H1 (cell line): ENCODE measurements at regions not wholly inside any gene's neighbourhood (a gene's known extent, or its start where the extent isn't known, plus 50 kb on each side); places are given as distances from the start of the nearest gene placed in this dataset.

ENCODE experiments used
- BACH1 ChIP-seq: IDR thresholded peaks from 2 replicates; pipeline ENCODE4 v1.6.1; 2012; ENCODE audit warnings: low read length, improper control_type of control experiment
- BRCA1 ChIP-seq: IDR thresholded peaks from 2 replicates; pipeline ENCODE4 v1.6.1; 2012; ENCODE audit warnings: low read depth, low read length, improper control_type of control experiment
- CHD2 ChIP-seq: IDR thresholded peaks from 2 replicates; pipeline ENCODE4 v1.6.1; 2012; ENCODE audit warnings: low read length, improper control_type of control experiment
- CHD7 ChIP-seq: fragments of 300-600 bp; sonication (generic); IDR thresholded peaks from 2 replicates; pipeline ENCODE4 v1.7.1; 2012; ENCODE audit warnings: low read length, moderate library complexity, mild to moderate bottlenecking, inconsistent platforms; ENCODE audit not compliant: insufficient replicate concordance
- GABPA ChIP-seq: IDR thresholded peaks from 2 replicates; pipeline ENCODE4 v1.6.1; 2011; ENCODE audit warnings: mild to moderate bottlenecking, low read length, moderate library complexity, borderline replicate concordance; ENCODE audit not compliant: insufficient read depth
- HDAC2 ChIP-seq, 2 experiments: fragments of 300-600 bp in 1 of 2; sonication (generic) in 1 of 2; IDR thresholded peaks; 2 replicates each; pipeline ENCODE4 v1.6.1; 2011 to 2012; ENCODE audit warnings: low read depth in 2 of 2, low read length in 2 of 2, mild to moderate bottlenecking in 2 of 2, moderate library complexity in 2 of 2, borderline replicate concordance in 1 of 2, inconsistent platforms in 1 of 2
- RBBP5 ChIP-seq: IDR thresholded peaks from 2 replicates; pipeline ENCODE4 v1.7.1; 2012; ENCODE audit warnings: low read depth, mild to moderate bottlenecking, inconsistent platforms, low read length, moderate library complexity, borderline replicate concordance
- SP2 ChIP-seq: IDR thresholded peaks from 2 replicates; pipeline ENCODE4 v1.6.1; 2012; ENCODE audit warnings: mild to moderate bottlenecking, low read length, inconsistent platforms
- TF ChIP-seq, protein P1 (sequence below), 3 experiments: IDR thresholded peaks; 1 replicate in 2 of 3; 2 replicates in 1 of 3; pipeline versions ENCODE4 v1.5.1 to v1.6.1; 2011; ENCODE audit warnings: low read length in 3 of 3, mild to moderate bottlenecking in 3 of 3, inconsistent platforms in 2 of 3, low read depth in 1 of 3, moderate library complexity in 1 of 3; ENCODE audit not compliant: insufficient read depth in 1 of 3; ENCODE audit errors: control extremely low read depth in 1 of 3

DNA sequence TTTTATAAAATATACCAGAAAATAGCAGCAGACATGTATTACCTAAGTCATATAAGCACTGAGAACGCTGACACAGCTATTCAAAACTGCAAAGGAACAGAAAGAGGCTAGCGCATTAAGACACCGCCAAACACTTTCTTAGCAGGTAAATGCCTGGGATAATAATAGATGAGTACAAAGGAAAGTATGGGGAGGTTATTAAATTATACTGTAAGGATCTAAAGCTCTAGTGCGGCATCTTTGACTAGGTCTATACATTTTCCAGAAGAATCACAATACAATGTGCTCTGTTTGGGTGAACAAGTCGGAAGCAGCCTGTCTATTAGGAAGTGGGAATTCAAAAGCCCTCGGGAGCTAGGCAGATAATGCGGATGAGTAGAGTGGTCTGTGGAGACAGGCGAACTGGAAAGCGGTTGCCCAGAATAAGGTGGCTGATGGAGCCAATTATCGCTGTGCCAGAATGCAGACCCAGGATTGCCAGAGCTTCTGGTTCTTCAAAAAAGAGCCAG, 443.6 kb upstream of the TENM3 start (continued):
- no peak for TF ChIP-seq SP2
- TF ChIP-seq GABPA, result no peak
- TF ChIP-seq CHD7, result no peak
- no peak for TF ChIP-seq HDAC2 (IDR thresholded peaks at IDR 0.05; ENCODE audit: borderline replicate concordance in 1 of 2, low read depth in 2 of 2, low read length in 2 of 2)
- no peak for TF ChIP-seq RBBP5
- TF ChIP-seq BRCA1, result no peak
- TF ChIP-seq CHD2, result no peak
- no peak for TF ChIP-seq BACH1
- TF ChIP-seq, protein P1, sequence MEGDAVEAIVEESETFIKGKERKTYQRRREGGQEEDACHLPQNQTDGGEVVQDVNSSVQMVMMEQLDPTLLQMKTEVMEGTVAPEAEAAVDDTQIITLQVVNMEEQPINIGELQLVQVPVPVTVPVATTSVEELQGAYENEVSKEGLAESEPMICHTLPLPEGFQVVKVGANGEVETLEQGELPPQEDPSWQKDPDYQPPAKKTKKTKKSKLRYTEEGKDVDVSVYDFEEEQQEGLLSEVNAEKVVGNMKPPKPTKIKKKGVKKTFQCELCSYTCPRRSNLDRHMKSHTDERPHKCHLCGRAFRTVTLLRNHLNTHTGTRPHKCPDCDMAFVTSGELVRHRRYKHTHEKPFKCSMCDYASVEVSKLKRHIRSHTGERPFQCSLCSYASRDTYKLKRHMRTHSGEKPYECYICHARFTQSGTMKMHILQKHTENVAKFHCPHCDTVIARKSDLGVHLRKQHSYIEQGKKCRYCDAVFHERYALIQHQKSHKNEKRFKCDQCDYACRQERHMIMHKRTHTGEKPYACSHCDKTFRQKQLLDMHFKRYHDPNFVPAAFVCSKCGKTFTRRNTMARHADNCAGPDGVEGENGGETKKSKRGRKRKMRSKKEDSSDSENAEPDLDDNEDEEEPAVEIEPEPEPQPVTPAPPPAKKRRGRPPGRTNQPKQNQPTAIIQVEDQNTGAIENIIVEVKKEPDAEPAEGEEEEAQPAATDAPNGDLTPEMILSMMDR (IDR thresholded peaks at IDR 0.05; ENCODE audit: control extremely low read depth in 1 of 3, insufficient read depth in 1 of 3, low read depth in 1 of 3, low read length in 3 of 3), result no peak
